Activated CD8-positive, alpha-beta memory T cell treated with anti-CD3 and anti-CD28 coated beads for 1 hour (primary cell): ENCODE measurements at regions not wholly inside any gene's neighbourhood (a gene's known extent, or its start where the extent isn't known, plus 50 kb on each side); places are given as distances from the start of the nearest gene placed in this dataset.
"Not testable (repeated sequence)": the region's sequence is repeated elsewhere in the genome, so short reads cannot be mapped to it uniquely, and the experiment has no call there.

Experiments
- DNase-seq, 2 donors: peaks; one replicate each; pipeline ENCODE4 v3.0.0-alpha.2; 2020; ENCODE audit warnings: low read depth in 1 of 2; ENCODE audit errors: extremely low read depth in 1 of 2

- no peak for DNase-seq
Observed at GRCh38 chr21:38039841-38040240, 123.6 kb upstream of the KCNJ6 start.

GRCh38 chr21:38041493-38041892 lies 125.2 kb upstream of the KCNJ6 start:
- no peak for DNase-seq

DNA sequence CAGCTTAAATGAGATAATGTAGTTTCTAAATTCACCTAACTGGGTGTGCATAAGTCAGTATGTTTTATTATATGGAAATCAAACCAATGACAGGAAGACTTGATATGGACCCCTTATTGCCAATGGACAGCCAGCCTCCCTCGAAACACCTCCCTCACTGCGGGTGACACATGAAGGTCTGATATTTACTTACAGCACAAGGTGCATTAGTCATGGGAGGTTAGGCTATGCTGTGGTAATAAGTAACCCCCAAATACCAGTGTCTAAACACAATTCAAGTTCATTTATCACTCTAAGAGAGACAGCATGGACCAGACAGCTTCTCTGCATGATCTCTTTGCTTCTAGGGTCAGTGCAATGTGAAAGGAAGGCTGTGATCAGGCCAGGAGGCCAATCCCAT lies 126.0 kb upstream of the KCNJ6 start:
- no peak for DNase-seq

- DNase-seq, result no peak
Observed at GRCh38 chr21:38048167-38048566, 131.9 kb upstream of the KCNJ6 start.

- DNase-seq, result no peak
Observed at GRCh38 chr21:38054334-38054733, 138.1 kb upstream of the KCNJ6 start.

DNA sequence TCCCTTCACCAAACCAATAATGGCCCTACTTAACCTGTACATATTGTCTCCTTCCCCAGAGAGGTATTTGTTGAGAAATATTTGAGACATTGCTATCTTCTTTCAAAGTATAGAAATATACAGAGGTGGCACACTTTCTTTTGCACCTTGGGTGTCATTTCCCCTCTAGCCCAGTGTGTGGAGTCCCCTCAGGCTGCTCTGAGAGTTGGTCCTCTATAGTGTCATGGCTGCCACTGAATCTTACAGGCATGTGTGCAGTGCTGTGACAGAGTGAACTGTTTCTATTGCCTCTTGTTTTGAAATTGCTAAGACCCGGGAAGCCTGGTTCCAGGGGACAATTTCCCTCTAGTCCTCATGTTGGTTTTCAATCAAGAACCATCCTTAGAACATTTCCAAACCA lies 140.2 kb upstream of the KCNJ6 start:
- DNase-seq, result no peak

- no peak for DNase-seq
Observed at GRCh38 chr21:38057626-38058025, 141.4 kb upstream of the KCNJ6 start.

- no peak for DNase-seq
Observed at GRCh38 chr21:38060533-38060932, 144.3 kb upstream of the KCNJ6 start.

DNA sequence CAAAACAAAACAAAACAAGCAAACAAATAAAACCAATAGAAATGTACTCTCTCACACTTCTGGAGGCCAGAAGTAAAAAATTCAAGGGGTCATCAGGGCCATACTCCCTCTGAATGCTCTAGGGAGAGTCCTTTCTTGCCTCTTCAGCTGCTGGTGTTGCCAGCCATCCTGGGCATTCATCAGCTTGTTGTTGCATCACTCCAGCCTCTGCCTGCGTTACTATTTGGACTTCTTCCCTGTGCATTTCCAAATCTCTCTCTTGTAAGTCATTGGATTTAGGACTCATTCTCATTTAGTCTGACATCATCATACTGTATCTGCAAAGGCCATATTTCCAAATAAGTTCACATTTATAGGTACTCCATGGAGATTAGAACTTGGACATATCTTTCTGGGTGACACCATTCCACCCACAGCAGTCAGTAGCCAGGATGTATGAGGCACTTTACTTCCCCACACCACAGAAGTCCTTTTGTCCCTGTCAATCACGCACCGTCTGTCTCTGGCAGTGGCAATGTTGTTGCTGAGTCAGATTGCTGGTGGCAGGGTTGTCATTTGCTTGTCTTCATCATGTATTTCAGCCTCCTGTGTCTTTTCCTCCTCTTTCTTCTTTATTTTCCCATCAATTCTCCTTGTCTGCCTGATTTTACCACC lies 151.0 kb upstream of the KCNJ6 start:
- DNase-seq, result no peak

- DNase-seq, result no peak
Observed at GRCh38 chr21:38072489-38072888, 156.2 kb upstream of the KCNJ6 start.

DNA sequence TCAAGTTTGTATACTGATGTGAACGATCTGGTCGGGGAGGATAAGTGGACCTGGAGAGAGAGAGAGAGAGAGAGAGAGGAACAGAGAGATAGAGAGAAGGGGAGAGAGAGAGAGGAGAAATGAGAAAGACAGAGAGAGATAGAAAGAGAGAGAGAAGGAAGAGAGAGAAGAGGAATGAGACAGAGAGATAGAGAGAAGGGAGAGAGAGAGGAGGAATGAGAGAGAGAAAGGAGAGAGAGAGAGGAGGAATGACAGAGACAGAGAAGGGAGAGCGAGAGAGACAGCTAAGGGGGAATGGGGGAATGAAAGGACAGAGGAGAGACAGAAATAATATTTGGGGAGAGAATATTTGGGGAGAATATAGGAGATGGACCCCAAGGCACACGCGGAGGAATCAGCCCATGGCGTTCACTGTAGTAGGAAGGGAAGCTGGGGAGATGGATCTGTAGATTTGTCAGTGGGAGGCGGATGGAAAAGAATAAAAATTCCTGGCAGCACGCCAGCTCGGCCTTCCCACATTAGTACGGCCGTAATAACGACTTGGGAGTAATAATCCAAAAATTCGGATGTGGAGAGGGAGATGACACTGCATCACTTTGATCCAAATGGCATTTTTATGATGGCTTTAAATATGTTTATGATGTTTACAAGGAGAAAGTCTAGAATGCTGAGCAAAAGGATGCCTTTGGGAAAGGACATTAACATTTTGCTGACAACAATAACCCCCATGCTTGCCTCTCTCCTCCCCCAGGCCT lies 159.8 kb upstream of the KCNJ6 start:
- no peak for DNase-seq

GRCh38 chr21:38077569-38077968 lies 161.3 kb upstream of the KCNJ6 start:
- no peak for DNase-seq

DNA sequence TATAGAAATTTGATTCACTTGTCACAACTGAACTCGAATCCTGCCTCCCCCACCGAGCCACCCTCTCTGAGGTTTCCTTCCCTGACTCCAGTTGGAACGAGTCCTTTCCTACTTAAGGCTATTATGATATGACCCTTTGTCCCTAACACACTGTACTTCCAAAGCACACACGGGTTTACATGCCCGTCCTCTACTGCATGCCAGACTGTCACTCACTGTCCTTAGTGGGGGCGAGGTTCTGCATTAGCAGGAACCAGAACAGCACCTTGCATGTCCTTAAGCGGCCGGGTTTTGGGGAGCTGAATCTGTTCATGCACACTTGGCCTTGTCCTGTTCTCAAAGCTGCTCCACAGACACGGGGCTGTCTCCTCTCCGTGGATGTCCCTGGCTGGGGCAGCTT lies 164.6 kb upstream of the KCNJ6 start:
- DNase-seq, result no peak

- no peak for DNase-seq
Observed at GRCh38 chr21:38081708-38082107, 165.5 kb upstream of the KCNJ6 start.

- DNase-seq, result no peak
Observed at GRCh38 chr21:38082936-38083485, 166.8 kb upstream of the KCNJ6 start.

DNA sequence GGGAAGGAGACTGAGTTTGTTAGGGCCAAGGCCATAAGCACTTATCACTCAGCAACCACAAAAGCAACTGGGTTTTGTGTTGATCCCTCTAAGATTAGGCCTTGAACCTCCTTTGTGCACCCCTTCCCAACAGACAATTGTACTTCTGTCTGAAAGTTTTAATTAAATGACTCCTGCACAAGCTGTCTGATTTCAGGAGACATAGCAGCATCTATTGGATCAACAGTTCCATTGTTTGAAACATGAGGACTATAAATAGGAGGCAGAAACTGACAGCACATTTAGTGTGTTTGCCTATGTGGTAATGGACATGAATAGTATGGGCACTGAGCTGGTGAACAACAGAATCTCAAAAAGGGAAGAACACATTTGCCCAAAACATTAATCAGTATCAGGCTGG lies 167.3 kb upstream of the KCNJ6 start:
- DNase-seq, result no peak

- DNase-seq, result no peak
Observed at GRCh38 chr21:38086580-38086979, 170.2 kb upstream of the KCNJ15 start.

GRCh38 chr21:38088916-38089762 lies 167.7 kb upstream of the KCNJ15 start:
- no peak for DNase-seq

GRCh38 chr21:38089763-38090046 lies 167.1 kb upstream of the KCNJ15 start:
- DNase-seq, result no peak

DNA sequence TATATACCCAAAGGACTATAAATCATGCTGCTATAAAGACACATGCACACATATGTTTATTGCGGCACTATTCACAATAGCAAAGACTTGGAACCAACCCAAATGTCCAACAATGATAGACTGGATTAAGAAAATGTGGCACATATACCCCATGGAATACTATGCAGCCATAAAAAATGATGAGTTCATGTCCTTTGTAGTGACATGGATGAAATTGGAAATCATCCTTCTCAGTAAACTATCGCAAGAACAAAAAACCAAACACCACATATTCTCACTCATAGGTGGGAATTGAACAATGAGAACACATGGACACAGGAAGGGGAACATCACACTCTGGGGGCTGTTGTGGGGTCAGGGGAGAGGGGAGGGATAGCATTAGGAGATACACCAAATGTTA lies 165.7 kb upstream of the KCNJ15 start:
- DNase-seq, result not testable (repeated sequence)

- DNase-seq, result no peak
Observed at GRCh38 chr21:38092051-38092450, 164.7 kb upstream of the KCNJ15 start.

DNA sequence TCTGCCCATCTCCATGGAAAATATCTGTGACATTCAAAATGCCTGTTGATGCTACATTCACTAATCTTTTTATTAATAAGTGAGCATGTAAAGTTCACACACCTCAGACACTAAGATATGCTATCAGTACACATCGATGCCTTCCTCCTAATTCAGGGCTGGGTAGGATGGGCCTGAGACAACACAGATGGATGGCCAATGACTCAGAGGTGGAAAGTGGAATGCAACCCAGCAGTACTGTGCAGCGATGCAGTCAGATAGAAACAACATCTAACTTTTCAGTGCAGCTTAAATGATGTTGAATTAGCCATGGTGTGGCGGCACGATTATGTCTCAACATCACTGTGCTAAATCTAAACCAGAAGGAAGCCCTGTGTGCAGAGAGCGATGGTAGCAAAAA lies 161.6 kb upstream of the KCNJ15 start:
- DNase-seq, result no peak
